ENCODE measurements at regions not wholly inside any gene's neighbourhood (a gene's known extent, or its start where the extent isn't known, plus 50 kb on each side); places are given as distances from the start of the nearest gene placed in this dataset.

DNA sequence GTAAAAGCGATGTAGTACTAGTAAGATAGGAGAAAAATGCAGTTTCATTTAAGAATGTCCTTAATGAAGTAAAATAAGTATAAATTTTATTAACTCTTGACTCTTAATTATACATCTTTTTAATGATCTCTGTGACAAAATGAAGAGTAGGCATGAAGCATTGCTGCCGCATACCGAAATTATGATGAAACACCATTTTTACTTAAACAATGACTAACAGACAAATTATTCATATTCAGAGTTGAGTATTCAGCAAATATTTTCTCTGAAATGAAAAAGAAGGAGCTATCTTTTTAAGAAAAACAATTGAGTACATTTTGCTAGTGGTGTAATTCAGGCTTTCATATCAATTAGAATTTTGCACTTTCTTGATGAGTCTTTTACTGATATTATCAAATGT lies 150.6 kb upstream of the DOCK10 start:
- no CpG with 5 or more reads among the region's 3 CpGs for WGBS (ENCODE audit: insufficient coverage)
- Mint-ChIP-seq H3K27ac (no peak overlapping the region), H3K9me3 (no peaks in the 10 kb centered on the region), H3K36me3 (no peaks in the 10 kb centered on the region), H3K4me1 (no peaks in the 10 kb centered on the region), H3K27me3 (peaks cover 3 to 7% of the 10 kb centered on the region in 2 donors), H3K4me3 (no peak overlapping the region)
- H3K36me3 ChIP-seq (ENCODE audit: control insufficient read depth in 2 of 2, extremely low read depth in 1 of 2, insufficient read depth in 1 of 2, low read length in 1 of 2), result no peaks in the 10 kb centered on the region
- ChIA-PET POLR2A (no interaction called here), CTCF (no interaction called here)
- no peaks in the 10 kb centered on the region for H3K9me3 ChIP-seq
- DNase-seq (no peak), ATAC-seq (replicated peaks in 1 of 4) (no peak)
- no peaks in the 10 kb centered on the region for H3K4me1 ChIP-seq (ENCODE audit: control insufficient read depth in 1 of 2, extremely low read depth in 1 of 2, insufficient read depth in 2 of 2, low read length in 2 of 2)
- H3K27ac ChIP-seq (ENCODE audit: low read length), result no peak overlapping the region
- no peaks in the 10 kb centered on the region for H3K27me3 ChIP-seq (replicated peaks in 1 of 2; ENCODE audit: control insufficient read depth in 2 of 2, extremely low read depth in 1 of 2, insufficient read depth in 2 of 2, low read length in 1 of 2)
- no peak overlapping the region for H3K4me3 ChIP-seq (ENCODE audit: control insufficient read depth in 1 of 2, extremely low read depth in 1 of 2, low read length in 1 of 2)

DNA sequence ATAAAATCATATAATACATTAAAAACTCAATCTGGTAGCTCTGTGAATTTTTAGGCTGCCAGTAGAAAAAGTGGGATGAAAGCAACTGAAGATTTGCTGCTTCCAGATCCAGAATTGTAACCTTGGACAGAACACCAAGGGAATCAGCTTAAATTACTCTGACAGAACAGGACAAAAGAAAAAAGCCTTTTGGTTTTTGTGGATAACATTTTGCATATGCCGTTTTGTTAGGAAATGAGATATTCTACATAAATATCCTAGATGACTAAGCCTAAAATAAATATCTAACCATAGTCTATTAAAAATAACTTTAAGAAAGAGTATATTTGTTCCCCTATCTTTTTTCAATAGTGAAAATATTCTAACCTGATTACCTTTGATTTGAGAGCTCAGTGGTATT lies 148.7 kb upstream of the DOCK10 start:
- H3K4me1 ChIP-seq (ENCODE audit: control insufficient read depth in 1 of 2, extremely low read depth in 1 of 2, insufficient read depth in 2 of 2, low read length in 2 of 2), result no peaks in the 10 kb centered on the region
- H3K4me3 ChIP-seq (ENCODE audit: control insufficient read depth in 1 of 2, extremely low read depth in 1 of 2, low read length in 1 of 2), result no peak overlapping the region
- H3K4me3 Mint-ChIP-seq, result no peak overlapping the region
- H3K36me3 ChIP-seq (ENCODE audit: control insufficient read depth in 2 of 2, extremely low read depth in 1 of 2, insufficient read depth in 1 of 2, low read length in 1 of 2), result no peaks in the 10 kb centered on the region
- ChIA-PET CTCF (no interaction called here), POLR2A (interaction anchor here in 1 of 2 donors (0.5 kb wide), 1 partner anchor 1631 kb away, joined by 3 read pairs; no protein-coding TSS in a partner anchor)
- H3K9me3 Mint-ChIP-seq, result no peaks in the 10 kb centered on the region
- peaks cover 3 to 7% of the 10 kb centered on the region in 2 donors for H3K27me3 Mint-ChIP-seq
- DNase-seq (no peak), ATAC-seq (replicated peaks in 1 of 4) (no peak)
- WGBS (ENCODE audit: insufficient coverage), result no CpG with 5 or more reads among the region's 1 CpG
- H3K27ac Mint-ChIP-seq, result no peak overlapping the region
- H3K27ac ChIP-seq (ENCODE audit: low read length), result no peak overlapping the region
- no peaks in the 10 kb centered on the region for H3K9me3 ChIP-seq
- H3K36me3 Mint-ChIP-seq, result no peaks in the 10 kb centered on the region
- H3K27me3 ChIP-seq (replicated peaks in 1 of 2; ENCODE audit: control insufficient read depth in 2 of 2, extremely low read depth in 1 of 2, insufficient read depth in 2 of 2, low read length in 1 of 2), result no peaks in the 10 kb centered on the region
- H3K4me1 Mint-ChIP-seq, result no peaks in the 10 kb centered on the region

DNA sequence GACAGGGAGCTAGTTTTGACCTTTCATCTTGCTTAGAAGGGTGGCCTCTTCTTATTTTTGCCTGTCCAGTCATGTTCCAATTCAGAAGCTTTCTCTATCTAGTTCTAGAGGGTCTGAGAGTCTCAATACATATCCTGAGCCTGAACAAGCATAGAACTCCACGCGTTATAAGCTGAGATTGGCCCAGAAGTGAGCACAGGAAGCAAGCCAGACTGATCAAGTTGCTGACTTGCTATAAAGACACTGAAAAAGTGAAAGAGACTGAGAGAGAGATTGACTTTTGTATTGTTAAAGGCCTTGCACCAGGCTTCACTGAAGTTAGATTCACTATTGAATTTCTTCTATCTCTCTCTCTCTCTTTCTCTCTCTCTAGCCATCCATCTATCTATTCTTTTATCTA lies 142.7 kb upstream of the DOCK10 start:
- WGBS (ENCODE audit: insufficient coverage), result no CpG with 5 or more reads among the region's 2 CpGs
- H3K27ac ChIP-seq (ENCODE audit: low read length), result no peak overlapping the region
- H3K4me1 ChIP-seq (ENCODE audit: control insufficient read depth in 1 of 2, extremely low read depth in 1 of 2, insufficient read depth in 2 of 2, low read length in 2 of 2), result no peaks in the 10 kb centered on the region
- POLR2A ChIA-PET, result no interaction called here
- Mint-ChIP-seq H3K4me1 (peaks cover 14 to 23% (median 21%) of the 10 kb centered on the region in 3 donors), H3K27me3 (peaks cover under 1 to 3% of the 10 kb centered on the region in 2 donors), H3K9me3 (no peaks in the 10 kb centered on the region), H3K27ac (peak overlapping the region in 1 of 2 donors; percentile 19), H3K36me3 (no peaks in the 10 kb centered on the region), H3K4me3 (no peak overlapping the region)
- DNase-seq (peak in 1 of 35 experiments; percentile 3), ATAC-seq (replicated peaks in 1 of 4) (peak in 3 of 4 experiments; percentile 43 to 65 (median 55))
- H3K27me3 ChIP-seq (replicated peaks in 1 of 2; ENCODE audit: control insufficient read depth in 2 of 2, extremely low read depth in 1 of 2, insufficient read depth in 2 of 2, low read length in 1 of 2), result no peaks in the 10 kb centered on the region
- no peaks in the 10 kb centered on the region for H3K36me3 ChIP-seq (ENCODE audit: control insufficient read depth in 2 of 2, extremely low read depth in 1 of 2, insufficient read depth in 1 of 2, low read length in 1 of 2)
- no peak overlapping the region for H3K4me3 ChIP-seq (ENCODE audit: control insufficient read depth in 1 of 2, extremely low read depth in 1 of 2, low read length in 1 of 2)
- CTCF ChIA-PET, result no interaction called here
- no peaks in the 10 kb centered on the region for H3K9me3 ChIP-seq

DNA sequence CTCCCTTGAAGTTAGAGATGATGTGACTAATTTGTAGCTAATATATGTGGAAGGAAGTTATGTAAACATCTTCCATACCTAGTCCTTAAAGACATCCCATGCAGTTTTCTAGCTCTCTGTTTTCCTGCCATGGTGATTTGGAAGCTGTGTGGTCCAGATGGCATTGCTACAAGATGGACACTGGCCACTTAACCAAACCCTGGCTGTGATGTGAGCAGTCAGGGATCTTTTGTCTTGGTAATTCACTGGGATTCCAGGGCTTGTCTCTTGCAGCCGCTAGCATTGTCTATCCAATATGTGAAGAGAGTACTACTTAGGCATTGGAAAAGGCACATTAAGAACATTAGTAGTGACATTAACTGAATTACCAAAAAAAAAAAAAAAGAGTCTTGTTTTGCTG lies 139.9 kb upstream of the DOCK10 start:
- CTCF ChIA-PET, result interaction anchor here (0.6 kb wide), 2 partner anchors 21 to 30 kb away, joined by 6 read pairs; no protein-coding TSS in a partner anchor
- peaks cover 14 to 23% (median 21%) of the 10 kb centered on the region in 3 donors for H3K4me1 Mint-ChIP-seq

DNA sequence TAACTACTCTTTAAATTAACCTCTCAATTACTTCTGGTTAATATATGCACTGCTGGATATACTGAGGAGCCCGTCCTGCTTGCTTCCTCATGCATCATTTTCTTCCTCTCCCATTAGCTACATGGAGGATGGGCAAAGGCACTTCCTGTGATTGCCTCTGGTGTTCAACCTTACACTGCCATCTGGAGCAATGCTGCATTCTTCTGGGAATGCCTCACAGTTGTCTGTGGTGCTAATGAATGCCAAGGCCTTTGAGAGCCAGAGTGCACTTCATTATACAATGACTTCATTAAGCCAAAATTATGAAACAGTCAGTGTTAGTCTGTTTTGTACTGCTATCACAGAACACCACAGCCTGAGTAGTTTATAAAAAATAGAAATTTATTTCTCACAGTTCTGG lies 134.8 kb upstream of the DOCK10 start:
- Mint-ChIP-seq H3K27me3 (peaks cover 0 to 4% of the 10 kb centered on the region in 2 donors), H3K4me1 (peaks cover 0 to under 1% (median 0%) of the 10 kb centered on the region in 3 donors), H3K27ac (no peak overlapping the region), H3K4me3 (no peak overlapping the region), H3K36me3 (no peaks in the 10 kb centered on the region), H3K9me3 (peaks cover 0 to 4% (median 0%) of the 10 kb centered on the region in 3 donors)
- Histone ChIP-seq H3K4me3 (ENCODE audit: control insufficient read depth in 1 of 2, extremely low read depth in 1 of 2, low read length in 1 of 2) (no peak overlapping the region), H3K27ac (ENCODE audit: low read length) (no peak overlapping the region), H3K36me3 (ENCODE audit: control insufficient read depth in 2 of 2, extremely low read depth in 1 of 2, insufficient read depth in 1 of 2, low read length in 1 of 2) (no peaks in the 10 kb centered on the region), H3K27me3 (replicated peaks in 1 of 2; ENCODE audit: control insufficient read depth in 2 of 2, extremely low read depth in 1 of 2, insufficient read depth in 2 of 2, low read length in 1 of 2) (no peaks in the 10 kb centered on the region), H3K9me3 (no peaks in the 10 kb centered on the region), H3K4me1 (ENCODE audit: control insufficient read depth in 1 of 2, extremely low read depth in 1 of 2, insufficient read depth in 2 of 2, low read length in 2 of 2) (no peaks in the 10 kb centered on the region)
- DNase-seq (no peak), ATAC-seq (replicated peaks in 1 of 4) (no peak)
- POLR2A ChIA-PET, result no interaction called here
- CTCF ChIA-PET, result no interaction called here
- no CpG with 5 or more reads among the region's 1 CpG for WGBS (ENCODE audit: insufficient coverage)

More for the DNA sequence above, 139.9 kb upstream of the DOCK10 start:
- POLR2A ChIA-PET, result no interaction called here
- no peaks in the 10 kb centered on the region for H3K4me1 ChIP-seq (ENCODE audit: control insufficient read depth in 1 of 2, extremely low read depth in 1 of 2, insufficient read depth in 2 of 2, low read length in 2 of 2)
- WGBS (ENCODE audit: insufficient coverage), result no CpG with 5 or more reads among the region's 1 CpG
- Mint-ChIP-seq H3K36me3 (no peaks in the 10 kb centered on the region), H3K4me3 (no peak overlapping the region), H3K9me3 (no peaks in the 10 kb centered on the region), H3K27ac (no peak overlapping the region), H3K27me3 (no peaks in the 10 kb centered on the region)
- no peak overlapping the region for H3K27ac ChIP-seq (ENCODE audit: low read length)
- H3K36me3 ChIP-seq (ENCODE audit: control insufficient read depth in 2 of 2, extremely low read depth in 1 of 2, insufficient read depth in 1 of 2, low read length in 1 of 2), result no peaks in the 10 kb centered on the region
- ATAC-seq (replicated peaks in 1 of 4), result no peak
- no peaks in the 10 kb centered on the region for H3K9me3 ChIP-seq
- H3K27me3 ChIP-seq (replicated peaks in 1 of 2; ENCODE audit: control insufficient read depth in 2 of 2, extremely low read depth in 1 of 2, insufficient read depth in 2 of 2, low read length in 1 of 2), result no peaks in the 10 kb centered on the region
- no peak overlapping the region for H3K4me3 ChIP-seq (ENCODE audit: control insufficient read depth in 1 of 2, extremely low read depth in 1 of 2, low read length in 1 of 2)
- DNase-seq, result no peak

DNA sequence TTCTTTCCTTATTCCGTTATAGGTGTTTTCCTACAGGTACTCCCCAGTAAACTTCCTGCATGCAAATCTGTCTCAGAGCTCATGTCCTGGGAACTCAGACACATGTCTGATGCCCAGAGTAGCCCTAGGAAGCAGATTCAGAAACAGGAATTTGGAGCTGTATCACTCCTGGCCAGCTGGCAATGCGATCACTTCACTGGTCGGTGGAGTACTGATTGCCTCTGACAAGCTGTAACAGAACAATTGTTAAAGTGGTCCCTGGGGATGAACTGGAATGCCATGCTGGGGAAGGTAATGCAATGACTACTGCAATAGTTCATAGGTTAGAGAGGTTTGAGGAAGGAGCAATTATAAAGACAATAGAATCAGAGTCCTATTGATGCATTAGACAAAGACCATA lies 131.6 kb upstream of the DOCK10 start:
- Mint-ChIP-seq H3K9me3 (peaks cover 0 to 15% (median 0%) of the 10 kb centered on the region in 3 donors), H3K4me3 (no peak overlapping the region), H3K27ac (no peak overlapping the region), H3K27me3 (peaks cover 0 to 11% of the 10 kb centered on the region in 2 donors), H3K4me1 (no peaks in the 10 kb centered on the region), H3K36me3 (no peaks in the 10 kb centered on the region)
- Histone ChIP-seq H3K4me1 (ENCODE audit: control insufficient read depth in 1 of 2, extremely low read depth in 1 of 2, insufficient read depth in 2 of 2, low read length in 2 of 2) (no peaks in the 10 kb centered on the region), H3K36me3 (ENCODE audit: control insufficient read depth in 2 of 2, extremely low read depth in 1 of 2, insufficient read depth in 1 of 2, low read length in 1 of 2) (no peaks in the 10 kb centered on the region), H3K4me3 (ENCODE audit: control insufficient read depth in 1 of 2, extremely low read depth in 1 of 2, low read length in 1 of 2) (no peak overlapping the region), H3K27ac (ENCODE audit: low read length) (no peak overlapping the region), H3K9me3 (no peaks in the 10 kb centered on the region), H3K27me3 (replicated peaks in 1 of 2; ENCODE audit: control insufficient read depth in 2 of 2, extremely low read depth in 1 of 2, insufficient read depth in 2 of 2, low read length in 1 of 2) (no peaks in the 10 kb centered on the region)
- ChIA-PET POLR2A (no interaction called here), CTCF (no interaction called here)
- ATAC-seq (replicated peaks in 1 of 4), result no peak
- DNase-seq, result no peak
- 89% methylated on average over 2 of the region's 3 CpGs for WGBS (ENCODE audit: insufficient coverage)

DNA sequence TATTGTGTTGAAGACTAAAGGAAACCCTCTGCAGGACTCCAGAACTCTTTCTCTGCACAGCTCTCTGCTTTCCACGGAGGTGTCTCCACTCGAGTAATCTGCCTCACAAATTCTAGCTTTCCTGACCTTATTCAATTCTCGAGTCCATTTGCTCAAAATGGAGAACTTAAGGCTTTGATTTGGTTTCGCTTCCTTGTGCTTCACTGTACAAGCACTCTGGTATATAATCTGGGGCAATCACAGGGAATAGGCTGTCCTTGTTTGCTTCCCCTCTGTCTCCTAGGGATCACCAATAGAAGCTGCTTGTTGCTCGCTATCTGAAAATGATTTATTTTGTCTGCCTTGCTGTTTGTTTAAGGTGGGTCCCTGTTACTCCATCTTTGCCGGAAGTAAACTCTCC lies 129.1 kb upstream of the DOCK10 start:
- Mint-ChIP-seq H3K27ac (no peak overlapping the region), H3K27me3 (peaks cover 0 to 11% of the 10 kb centered on the region in 2 donors), H3K4me3 (no peak overlapping the region), H3K9me3 (peaks cover 0 to 15% (median 0%) of the 10 kb centered on the region in 3 donors), H3K4me1 (no peaks in the 10 kb centered on the region), H3K36me3 (no peaks in the 10 kb centered on the region)
- no peaks in the 10 kb centered on the region for H3K36me3 ChIP-seq (ENCODE audit: control insufficient read depth in 2 of 2, extremely low read depth in 1 of 2, insufficient read depth in 1 of 2, low read length in 1 of 2)
- CTCF ChIA-PET, result no interaction called here
- H3K27me3 ChIP-seq (replicated peaks in 1 of 2; ENCODE audit: control insufficient read depth in 2 of 2, extremely low read depth in 1 of 2, insufficient read depth in 2 of 2, low read length in 1 of 2), result no peaks in the 10 kb centered on the region
- no peak overlapping the region for H3K4me3 ChIP-seq (ENCODE audit: control insufficient read depth in 1 of 2, extremely low read depth in 1 of 2, low read length in 1 of 2)
- WGBS (ENCODE audit: insufficient coverage), result 38% methylated on average over 4 of the region's 6 CpGs
- DNase-seq, result no peak
- H3K9me3 ChIP-seq, result no peaks in the 10 kb centered on the region
- POLR2A ChIA-PET, result no interaction called here
- no peak overlapping the region for H3K27ac ChIP-seq (ENCODE audit: low read length)
- no peak for ATAC-seq (replicated peaks in 1 of 4)
- no peaks in the 10 kb centered on the region for H3K4me1 ChIP-seq (ENCODE audit: control insufficient read depth in 1 of 2, extremely low read depth in 1 of 2, insufficient read depth in 2 of 2, low read length in 2 of 2)

Data from T-cell (primary cell).